ENCODE measurements at regions not wholly inside any gene's neighbourhood (a gene's known extent, or its start where the extent isn't known, plus 50 kb on each side); places are given as distances from the start of the nearest gene placed in this dataset.
A peak's percentile ranks its signal among the peaks of the same experiment; 100 is the strongest.

- no peaks in the 10 kb centered on the region for H3K27me3 ChIP-seq (ENCODE audit: low read depth)
- no peak for DNase-seq
- H3K4me1 ChIP-seq = no peaks in the 10 kb centered on the region
- H3K4me3 ChIP-seq = no peak overlapping the region
- H3K36me3 ChIP-seq = no peaks in the 10 kb centered on the region
- no peak overlapping the region for H3K27ac ChIP-seq (replicated peaks)
- TF ChIP-seq CTCF (IDR thresholded peaks at IDR 0.05; ENCODE audit: borderline replicate concordance) = no peak
- H3K9me3 ChIP-seq (replicated peaks) = peaks cover 14% of the 10 kb centered on the region
- intact Hi-C loops (cut with micrococcal nuclease) = no loop called here
Observed at GRCh38 chr1:191145834-191146233, 668.2 kb upstream of the BRINP3 start.

GRCh38 chr1:191151321-191151807 is 673.7 kb upstream of the BRINP3 start:
- no peak for TF ChIP-seq CTCF (IDR thresholded peaks at IDR 0.05; ENCODE audit: borderline replicate concordance)
- Histone ChIP-seq H3K36me3 (no peaks in the 10 kb centered on the region), H3K27me3 (ENCODE audit: low read depth) (no peaks in the 10 kb centered on the region), H3K27ac (replicated peaks) (no peak overlapping the region), H3K9me3 (replicated peaks) (no peaks in the 10 kb centered on the region), H3K4me1 (no peaks in the 10 kb centered on the region), H3K4me3 (no peak overlapping the region)
- peak; percentile 9 for DNase-seq
- intact Hi-C loops (cut with micrococcal nuclease) = no loop called here

- DNase-seq = no peak
- Histone ChIP-seq H3K4me3 (no peak overlapping the region), H3K4me1 (no peaks in the 10 kb centered on the region), H3K27me3 (ENCODE audit: low read depth) (no peaks in the 10 kb centered on the region), H3K9me3 (replicated peaks) (no peaks in the 10 kb centered on the region), H3K27ac (replicated peaks) (no peak overlapping the region), H3K36me3 (no peaks in the 10 kb centered on the region)
- intact Hi-C loops (cut with micrococcal nuclease) = no loop called here
- TF ChIP-seq CTCF (IDR thresholded peaks at IDR 0.05; ENCODE audit: borderline replicate concordance) = no peak
Observed at GRCh38 chr1:191152776-191153175, 675.1 kb upstream of the BRINP3 start.

- intact Hi-C loops (cut with micrococcal nuclease) = no loop called here
- no peak for DNase-seq
- no peak for TF ChIP-seq CTCF (IDR thresholded peaks at IDR 0.05; ENCODE audit: borderline replicate concordance)
- H3K4me3 ChIP-seq = no peak overlapping the region
- H3K36me3 ChIP-seq = no peaks in the 10 kb centered on the region
- H3K9me3 ChIP-seq (replicated peaks) = peaks cover 22% of the 10 kb centered on the region
- H3K27ac ChIP-seq (replicated peaks) = no peak overlapping the region
- no peaks in the 10 kb centered on the region for H3K4me1 ChIP-seq
- H3K27me3 ChIP-seq (ENCODE audit: low read depth) = no peaks in the 10 kb centered on the region
Observed at GRCh38 chr1:191155178-191155577, 677.5 kb upstream of the BRINP3 start.

GRCh38 chr1:191160837-191161236 is 683.2 kb upstream of the BRINP3 start:
- H3K36me3 ChIP-seq = no peaks in the 10 kb centered on the region
- no peak for DNase-seq
- H3K9me3 ChIP-seq (replicated peaks) = peaks cover 34% of the 10 kb centered on the region
- intact Hi-C loops (cut with micrococcal nuclease) = no loop called here
- no peak overlapping the region for H3K4me3 ChIP-seq
- H3K27me3 ChIP-seq (ENCODE audit: low read depth) = no peaks in the 10 kb centered on the region
- no peak overlapping the region for H3K27ac ChIP-seq (replicated peaks)
- H3K4me1 ChIP-seq = no peaks in the 10 kb centered on the region
- TF ChIP-seq CTCF (IDR thresholded peaks at IDR 0.05; ENCODE audit: borderline replicate concordance) = no peak

GRCh38 chr1:191162762-191163161 is 685.1 kb upstream of the BRINP3 start:
- Histone ChIP-seq H3K36me3 (no peaks in the 10 kb centered on the region), H3K9me3 (replicated peaks) (peaks cover 34% of the 10 kb centered on the region), H3K4me3 (no peak overlapping the region), H3K4me1 (no peaks in the 10 kb centered on the region), H3K27ac (replicated peaks) (no peak overlapping the region), H3K27me3 (ENCODE audit: low read depth) (no peaks in the 10 kb centered on the region)
- intact Hi-C loops (cut with micrococcal nuclease) = no loop called here
- no peak for TF ChIP-seq CTCF (IDR thresholded peaks at IDR 0.05; ENCODE audit: borderline replicate concordance)
- DNase-seq = no peak

Data from left ventricle myocardium inferior (tissue), 1 donor.